Tibial nerve (tissue), 3 donors: ENCODE measurements at regions not wholly inside any gene's neighbourhood (a gene's known extent, or its start where the extent isn't known, plus 50 kb on each side); places are given as distances from the start of the nearest gene placed in this dataset.

Source experiments
- CTCF ChIP-seq, 5 experiments: fragments of 200-600 bp in 3 of 5; fragments of 450-650 bp in 2 of 5; sonication (generic) in 3 of 5; IDR thresholded peaks; one replicate each; pipeline ENCODE4 v1.5.1; 2016 to 2019; ENCODE audit warnings: antibody characterized with exemption in 5 of 5, mild to moderate bottlenecking in 3 of 5, moderate library complexity in 2 of 5
- POLR2A ChIP-seq, 2 donors: fragments of 450-650 bp; IDR thresholded peaks; one replicate each; pipeline ENCODE4 v1.6.1; 2017; ENCODE audit warnings: antibody characterized with exemption in 2 of 2, mild to moderate bottlenecking in 2 of 2, moderate library complexity in 2 of 2

- TF ChIP-seq CTCF (IDR thresholded peaks at IDR 0.05) (no peak), POLR2A (IDR thresholded peaks at IDR 0.05) (no peak)
Observed at GRCh38 chr1:73627723-73628122, 570.3 kb downstream of the LRRIQ3 start.
